DOHH2 (cell line): ENCODE measurements at regions not wholly inside any gene's neighbourhood (a gene's known extent, or its start where the extent isn't known, plus 50 kb on each side); places are given as distances from the start of the nearest gene placed in this dataset.
A peak's percentile ranks its signal among the peaks of the same experiment; 100 is the strongest.

Source experiments
- H3F3A ChIP-seq: fragments of 200-600 bp; sonication (generic), shearing (Covaris generic); 2 replicates; pipeline ENCODE4 v1.6.0; 2016; ENCODE audit warnings: antibody characterized with exemption, mild to moderate bottlenecking; ENCODE audit not compliant: control insufficient read depth, insufficient read depth
- H3K27ac ChIP-seq: fragments of 200-600 bp; sonication (generic); 2 replicates; pipeline ENCODE4 v1.5.1; 2014; ENCODE audit warnings: low read depth, mild to moderate bottlenecking, low read length, moderate library complexity
- H3K27me3 ChIP-seq: fragments of 200-600 bp; sonication (generic); 2 replicates; pipeline ENCODE4 v1.6.1; 2014; ENCODE audit warnings: mild to moderate bottlenecking, low read length, mixed read lengths; ENCODE audit not compliant: control insufficient read depth
- H3K36me3 ChIP-seq: fragments of 200-600 bp; sonication (generic); 2 replicates; pipeline ENCODE4 v1.6.1; 2014; ENCODE audit warnings: mild to moderate bottlenecking, low read length, moderate library complexity, mixed read lengths; ENCODE audit not compliant: control insufficient read depth
- H3K4me1 ChIP-seq: fragments of 200-600 bp; sonication (generic); 2 replicates; pipeline ENCODE4 v1.6.1; 2014; ENCODE audit warnings: mild to moderate bottlenecking, low read length, mixed read lengths; ENCODE audit not compliant: control insufficient read depth
- H3K4me2 ChIP-seq: fragments of 200-600 bp; sonication (generic); 2 replicates; pipeline ENCODE4 v1.6.0; 2014; ENCODE audit warnings: mild to moderate bottlenecking, low read length, moderate library complexity
- H3K4me3 ChIP-seq: fragments of 200-600 bp; sonication (generic); 2 replicates; pipeline ENCODE4 v1.5.1; 2014; ENCODE audit warnings: mild to moderate bottlenecking, low read length, mixed read lengths
- H3K79me2 ChIP-seq: fragments of 200-600 bp; sonication (generic); 2 replicates; pipeline ENCODE4 v1.6.1; 2014; ENCODE audit warnings: mild to moderate bottlenecking, low read length, mixed read lengths; ENCODE audit not compliant: control insufficient read depth
- H3K9me2 ChIP-seq: fragments of 200-600 bp; sonication (generic); replicated peaks from 2 replicates; pipeline ENCODE4 v1.6.1; 2014; ENCODE audit warnings: mild to moderate bottlenecking, low read length, mixed read lengths; ENCODE audit not compliant: control insufficient read depth
- H3K9me3 ChIP-seq: fragments of 200-600 bp; sonication (generic); 2 replicates; pipeline ENCODE4 v1.6.1; 2014; ENCODE audit warnings: antibody characterized with exemption, low read length, mixed read lengths; ENCODE audit not compliant: control insufficient read depth, insufficient read depth
- H4K20me1 ChIP-seq: fragments of 200-600 bp; sonication (generic); 2 replicates; pipeline ENCODE4 v1.6.0; 2014; ENCODE audit warnings: low read depth, mild to moderate bottlenecking, antibody characterized with exemption, low read length, moderate library complexity; ENCODE audit not compliant: control insufficient read depth, insufficient read depth
- CTCF ChIP-seq: fragments of 200-600 bp; sonication (generic); IDR thresholded peaks from one replicate; pipeline ENCODE4 v1.5.1; 2014; ENCODE audit warnings: antibody characterized with exemption, mild to moderate bottlenecking, low read depth, low read length; ENCODE audit not compliant: poor library complexity, severe bottlenecking
- EZH2phosphoT487 ChIP-seq: fragments of 200-600 bp; sonication (generic); IDR thresholded peaks from 2 replicates; pipeline ENCODE4 v1.6.1; 2017; ENCODE audit warnings: borderline replicate concordance, mild to moderate bottlenecking, antibody characterized with exemption, low read length, moderate library complexity, mixed read lengths

DNA sequence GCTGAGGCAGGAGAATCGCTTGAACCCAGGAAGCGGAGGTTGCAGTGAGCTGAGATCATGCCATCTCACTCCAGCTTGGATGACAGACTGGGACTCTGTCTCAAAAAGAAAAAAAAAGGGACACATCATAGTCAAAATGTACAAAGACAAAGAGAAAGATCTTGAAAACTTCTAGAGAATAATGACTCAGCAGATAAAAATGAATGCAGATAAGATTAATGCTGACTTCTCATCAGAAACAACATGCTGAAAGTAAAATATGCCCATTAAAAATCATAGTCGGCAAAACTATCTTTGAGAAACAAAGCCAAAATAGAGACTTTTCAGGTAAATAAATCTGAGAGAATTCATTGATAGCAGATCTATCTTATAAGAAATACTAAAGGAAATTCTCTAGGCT lies 271.1 kb upstream of the GPR149 start:
- H3K27ac ChIP-seq = no peak overlapping the region
- H3K9me2 ChIP-seq = no peaks in the 10 kb centered on the region
- H3K9me3 ChIP-seq = no peaks in the 10 kb centered on the region
- H3K79me2 ChIP-seq = no peaks in the 10 kb centered on the region
- no peaks in the 10 kb centered on the region for H4K20me1 ChIP-seq
- 0 out of 2 replicates have a peak, but pooled peaks cover 3% of the 10 kb centered on the region for H3K27me3 ChIP-seq
- H3F3A ChIP-seq = no peaks in the 10 kb centered on the region
- no peak overlapping the region for H3K4me3 ChIP-seq
- H3K4me2 ChIP-seq = no peak overlapping the region
- no peaks in the 10 kb centered on the region for H3K4me1 ChIP-seq
- no peaks in the 10 kb centered on the region for H3K36me3 ChIP-seq
- TF ChIP-seq EZH2phosphoT487 (no peak), CTCF (no peak)

GRCh38 chr3:154690413-154690812 lies 260.4 kb upstream of the GPR149 start:
- no peaks in the 10 kb centered on the region for H3K4me1 ChIP-seq
- no peaks in the 10 kb centered on the region for H4K20me1 ChIP-seq
- H3F3A ChIP-seq = no peaks in the 10 kb centered on the region
- TF ChIP-seq EZH2phosphoT487 (no peak), CTCF (no peak)
- H3K27me3 ChIP-seq = no peaks in the 10 kb centered on the region
- no peaks in the 10 kb centered on the region for H3K36me3 ChIP-seq
- H3K9me3 ChIP-seq = no peaks in the 10 kb centered on the region
- no peaks in the 10 kb centered on the region for H3K9me2 ChIP-seq
- H3K79me2 ChIP-seq = no peaks in the 10 kb centered on the region
- H3K4me3 ChIP-seq = no peak overlapping the region
- H3K4me2 ChIP-seq = no peak overlapping the region
- no peak overlapping the region for H3K27ac ChIP-seq

DNA sequence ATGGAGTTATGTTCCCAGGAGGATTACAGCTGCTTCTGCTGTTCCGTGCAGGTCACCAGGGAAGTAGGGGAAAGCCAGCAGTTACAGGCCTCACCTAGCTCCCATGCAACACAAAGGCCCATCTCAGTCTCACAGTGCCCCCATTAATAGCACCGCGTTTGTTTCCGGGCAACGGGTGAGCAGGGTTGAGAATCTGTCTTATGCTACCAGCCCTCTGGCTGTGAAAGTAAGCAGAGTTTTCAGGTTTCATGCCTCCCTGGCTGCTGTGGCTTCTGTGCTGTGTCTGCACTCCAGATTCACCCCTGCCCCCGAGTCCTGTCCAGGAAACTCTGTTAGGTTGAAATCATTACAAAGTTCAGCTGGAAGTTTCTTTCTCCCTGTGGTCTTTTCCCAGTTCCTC lies 254.4 kb upstream of the GPR149 start:
- Histone ChIP-seq H3F3A (no peaks in the 10 kb centered on the region), H3K27ac (no peak overlapping the region), H3K4me1 (no peaks in the 10 kb centered on the region), H3K4me3 (no peak overlapping the region), H3K36me3 (no peaks in the 10 kb centered on the region), H3K9me2 (no peaks in the 10 kb centered on the region), H3K27me3 (no peaks in the 10 kb centered on the region), H3K4me2 (no peak overlapping the region), H4K20me1 (no peaks in the 10 kb centered on the region), H3K9me3 (no peaks in the 10 kb centered on the region), H3K79me2 (no peaks in the 10 kb centered on the region)
- no peak for TF ChIP-seq CTCF
- TF ChIP-seq EZH2phosphoT487 = no peak

DNA sequence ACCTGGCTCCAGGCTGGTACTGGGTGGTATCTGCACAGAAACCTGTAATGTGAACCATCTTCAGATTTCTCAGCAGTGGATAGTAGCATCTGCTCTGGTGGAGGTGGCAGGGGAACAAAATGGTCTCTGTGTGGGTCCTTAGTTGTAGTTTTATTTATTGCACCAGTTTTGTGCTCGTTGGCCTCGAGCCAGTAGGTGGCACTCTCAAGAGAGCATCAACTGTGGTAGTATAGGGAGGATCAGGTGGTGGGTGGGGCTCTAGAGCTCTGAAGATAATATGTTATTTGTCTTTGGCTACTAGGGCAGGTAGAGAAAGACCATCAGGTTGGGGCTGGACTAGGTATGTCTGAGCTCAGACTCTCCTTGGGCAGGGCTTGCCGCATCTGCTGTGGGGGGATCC lies 254.0 kb upstream of the GPR149 start:
- TF ChIP-seq EZH2phosphoT487 (no peak), CTCF (peak; percentile 53)
- no peak overlapping the region for H3K4me2 ChIP-seq

More for the DNA sequence above, 254.0 kb upstream of the GPR149 start:
- Histone ChIP-seq H3K4me1 (no peaks in the 10 kb centered on the region), H3K36me3 (no peaks in the 10 kb centered on the region), H3F3A (no peaks in the 10 kb centered on the region), H3K9me3 (no peaks in the 10 kb centered on the region), H3K79me2 (no peaks in the 10 kb centered on the region), H4K20me1 (no peaks in the 10 kb centered on the region), H3K9me2 (no peaks in the 10 kb centered on the region), H3K27me3 (no peaks in the 10 kb centered on the region), H3K4me3 (no peak overlapping the region), H3K27ac (no peak overlapping the region)
